Amygdala (tissue), 56 donors: ENCODE measurements at regions not wholly inside any gene's neighbourhood (a gene's known extent, or its start where the extent isn't known, plus 50 kb on each side); places are given as distances from the start of the nearest gene placed in this dataset.
"Not testable (repeated sequence)": the region's sequence is repeated elsewhere in the genome, so short reads cannot be mapped to it uniquely, and the experiment has no call there.

Experiments
- DNase-seq, 56 donors: peaks; one replicate each; lab custom pipeline; 2025; lab: John Stamatoyannopoulos, UW

DNA sequence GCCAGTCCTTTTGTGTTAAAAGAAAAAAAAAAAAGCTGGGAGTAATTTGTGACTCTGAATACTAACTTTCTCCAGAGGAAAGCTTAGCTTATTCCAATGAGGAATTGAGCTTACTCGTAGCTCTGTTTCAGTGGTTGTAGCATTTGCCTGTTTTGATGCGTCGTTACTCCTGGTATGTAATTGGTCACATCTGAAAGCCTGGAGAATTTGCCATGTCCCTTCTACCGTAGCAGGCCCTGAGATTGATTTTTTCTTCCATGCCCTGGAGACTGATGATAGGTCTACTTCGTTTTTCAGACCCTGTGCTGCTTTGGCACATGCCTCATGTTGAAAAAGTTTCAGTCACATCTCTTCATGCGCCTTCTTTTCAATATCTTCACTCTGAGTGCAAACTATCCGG lies 1103.0 kb downstream of the PLA2G4A start:
- DNase-seq, result no peak

DNA sequence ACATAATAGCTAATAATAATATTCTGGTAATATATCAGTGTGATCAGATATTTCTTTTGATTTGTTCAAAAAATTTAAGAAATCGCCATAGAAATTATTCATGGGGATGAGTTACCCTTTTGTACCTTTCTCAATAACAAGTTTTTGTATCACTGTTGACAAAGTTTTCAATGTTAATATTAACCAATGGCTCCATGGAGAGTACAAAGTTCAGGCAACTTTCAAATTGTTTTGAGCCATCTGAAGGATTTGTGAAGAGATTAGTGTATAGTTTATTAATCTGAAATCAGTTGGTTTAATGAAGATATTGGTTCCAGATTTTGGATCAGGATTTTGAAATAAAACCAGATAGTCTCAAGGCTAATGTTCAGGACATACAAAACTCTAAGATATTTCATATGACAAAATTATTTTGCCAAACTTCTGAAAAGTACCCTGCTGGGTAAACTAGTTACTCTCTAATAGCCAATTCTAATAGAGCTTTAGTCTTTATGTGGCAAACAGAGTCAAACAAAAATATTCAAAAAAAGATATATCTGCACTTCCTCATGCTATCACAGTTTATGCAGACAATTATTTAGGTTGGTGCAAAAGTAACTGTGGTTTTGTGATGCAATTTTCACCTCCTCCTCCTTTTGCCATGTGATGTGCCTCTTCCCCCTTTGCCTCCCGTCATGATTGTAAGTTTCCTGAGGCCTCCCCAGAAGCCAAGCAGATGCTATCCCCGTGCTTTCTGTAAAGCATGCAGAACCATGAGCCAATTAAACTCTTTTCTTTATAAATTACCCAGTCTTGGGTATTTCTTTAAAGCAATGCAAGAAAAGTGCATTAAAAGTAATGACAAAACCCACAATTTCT lies 1105.0 kb downstream of the PLA2G4A start:
- no peak for DNase-seq

DNA sequence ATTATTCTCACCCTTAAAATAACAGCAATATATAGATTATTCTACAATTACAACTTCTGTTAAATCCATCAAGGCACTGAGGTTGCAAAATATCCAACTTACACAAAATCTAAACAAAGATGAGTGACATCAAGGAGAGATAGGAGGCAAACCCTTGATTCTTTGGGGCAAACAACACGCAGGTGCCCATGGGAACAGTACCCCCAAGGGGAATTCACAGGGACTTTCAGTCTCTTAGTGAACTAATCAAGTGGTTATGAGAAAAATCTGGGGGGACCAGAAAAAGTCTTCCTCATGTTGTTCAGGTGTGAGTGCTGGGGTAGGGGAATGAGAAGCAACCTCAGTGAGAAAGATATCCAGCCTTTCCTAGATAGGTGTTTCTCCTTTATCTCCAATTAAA lies 1107.9 kb downstream of the PLA2G4A start:
- no peak for DNase-seq

DNA sequence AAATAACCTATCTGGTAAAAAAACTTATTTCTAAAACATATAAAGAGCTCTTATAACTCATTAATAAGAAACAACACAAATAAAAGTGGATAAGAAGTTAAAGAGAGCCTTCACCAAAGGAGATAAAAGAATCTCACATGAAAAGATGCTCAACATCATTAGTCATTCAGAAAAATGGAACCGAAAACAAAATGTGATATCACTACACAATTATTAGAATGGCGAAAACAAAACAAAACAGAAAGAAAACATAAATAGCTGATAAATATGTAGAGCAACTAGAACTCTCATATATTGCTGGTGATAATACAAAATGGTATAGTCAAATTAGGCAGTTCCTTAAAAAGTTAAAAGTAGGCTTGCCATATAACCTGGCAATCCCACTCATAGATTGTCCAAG lies 1109.3 kb downstream of the PLA2G4A start:
- no peak for DNase-seq

DNA sequence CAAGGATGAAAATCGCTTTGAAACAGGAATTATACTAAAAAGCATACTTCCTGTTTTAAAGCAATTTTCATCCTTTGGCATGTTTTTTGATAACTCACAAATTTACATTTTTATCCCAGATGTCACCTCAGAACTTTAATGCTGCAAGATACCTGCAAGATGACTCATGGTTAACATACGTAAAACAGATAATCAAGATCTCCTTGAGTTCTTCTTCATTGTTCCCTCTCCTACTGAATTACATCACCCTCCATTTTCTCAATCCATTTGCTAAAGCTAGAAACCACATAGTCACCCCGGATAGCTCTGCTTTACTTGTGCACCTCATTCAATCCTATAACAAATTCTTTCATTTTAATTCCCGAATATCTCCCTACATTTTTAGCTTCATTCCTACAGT lies 1114.2 kb downstream of the PLA2G4A start:
- DNase-seq, result no peak

DNA sequence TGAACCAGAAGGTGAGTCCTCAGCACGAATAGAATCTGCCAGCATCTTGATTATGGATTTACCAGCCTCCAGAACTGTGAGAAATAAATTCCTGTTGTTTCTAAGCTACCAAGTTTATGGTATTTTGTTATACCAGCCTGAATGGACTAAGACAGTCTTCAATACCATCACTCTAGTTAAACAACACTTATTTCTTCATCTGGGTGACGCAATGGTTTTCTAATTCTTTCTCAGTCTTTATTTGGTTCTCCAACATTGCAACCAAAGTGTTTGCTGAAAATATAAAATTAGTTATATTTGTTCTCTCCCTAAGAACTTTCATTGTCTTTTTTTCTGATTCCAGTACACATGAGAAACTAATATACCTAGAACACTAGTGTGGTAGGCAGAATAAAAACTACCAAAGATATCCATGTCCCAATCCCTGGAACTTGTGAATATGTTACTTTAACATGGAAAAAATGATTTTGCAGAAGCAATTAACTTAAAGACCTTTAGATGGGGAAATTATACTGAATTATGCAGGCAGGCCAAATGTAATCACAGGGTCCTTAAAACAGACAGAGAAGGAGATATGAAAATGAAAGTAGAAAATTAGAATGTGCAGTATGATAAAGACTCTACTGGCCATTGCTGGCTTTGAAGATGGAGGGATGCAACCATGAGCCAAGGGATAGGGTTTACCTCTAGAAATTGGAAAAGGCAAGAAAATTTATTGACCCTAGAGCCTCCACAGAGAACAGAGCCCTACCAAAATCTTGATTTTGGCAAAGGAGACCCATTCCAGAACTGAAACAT lies 1115.1 kb downstream of the PLA2G4A start:
- no peak for DNase-seq

DNA sequence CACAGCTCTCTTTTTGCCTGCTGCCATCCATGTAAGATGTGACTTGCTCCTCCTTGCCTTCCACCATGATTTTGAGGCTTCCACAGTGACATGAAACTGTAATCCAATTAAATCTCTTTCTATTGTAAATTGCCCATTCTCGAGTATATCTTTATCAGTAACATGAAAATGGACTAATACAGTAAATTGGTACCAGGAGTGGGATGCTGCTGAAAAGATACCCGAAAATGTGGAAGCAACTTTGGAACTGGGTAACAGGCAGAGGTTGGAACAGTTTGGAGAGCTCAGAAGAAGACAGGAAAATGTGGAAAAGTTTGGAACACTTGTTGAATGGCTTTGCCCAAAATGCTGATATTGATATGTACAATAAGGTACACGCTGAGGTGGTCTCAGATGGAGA lies 1117.9 kb downstream of the PLA2G4A start:
- not testable (repeated sequence) for DNase-seq

DNA sequence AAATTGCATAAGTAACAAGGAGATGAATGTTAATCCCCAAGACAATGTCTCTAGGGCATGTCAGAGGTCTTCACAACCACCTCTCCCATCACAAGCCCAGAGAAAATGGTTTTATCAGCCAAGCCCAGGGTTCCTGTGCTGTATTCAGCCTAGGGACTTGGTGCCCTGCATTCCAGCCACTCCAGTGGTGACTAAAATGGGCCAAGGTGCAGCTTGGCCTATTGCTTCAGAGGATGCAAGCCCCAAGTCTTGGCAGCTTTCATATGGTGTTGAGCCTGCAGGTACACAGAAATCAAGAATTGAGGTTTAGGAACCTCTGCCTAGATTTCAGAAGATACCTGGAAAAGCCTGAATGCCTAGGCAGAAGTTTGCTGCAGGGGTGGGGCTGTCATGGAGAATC lies 1118.6 kb downstream of the PLA2G4A start:
- no peak for DNase-seq

DNA sequence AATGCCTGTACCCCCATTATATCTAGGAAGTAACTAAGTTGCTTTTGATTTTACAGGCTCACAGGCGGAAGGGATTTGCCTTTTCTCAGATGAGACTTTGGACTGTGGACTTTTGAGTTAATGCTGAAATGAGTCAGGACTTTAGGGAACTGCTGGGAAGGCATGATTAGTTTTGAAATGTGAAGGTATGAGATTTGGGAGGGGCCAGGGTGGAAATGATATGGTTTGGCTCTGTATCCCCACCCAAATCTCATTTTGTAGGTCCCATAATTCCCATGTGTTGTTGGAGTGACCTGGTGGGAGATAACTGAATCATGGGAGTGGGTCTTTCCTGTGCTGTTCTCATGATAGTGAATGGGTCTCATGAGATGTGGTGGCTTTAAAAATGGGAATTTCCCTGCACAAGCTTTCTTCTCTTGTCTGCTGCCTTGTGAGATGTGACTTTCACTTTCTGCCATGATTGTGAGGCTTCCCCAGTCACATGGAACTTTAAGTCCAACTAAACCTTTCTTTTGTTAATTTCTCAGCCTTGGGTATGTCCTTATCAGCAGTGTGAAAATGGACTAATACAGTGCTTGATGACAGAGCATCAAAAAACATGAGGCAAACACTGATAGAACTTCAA lies 1119.5 kb downstream of the PLA2G4A start:
- DNase-seq, result no peak

DNA sequence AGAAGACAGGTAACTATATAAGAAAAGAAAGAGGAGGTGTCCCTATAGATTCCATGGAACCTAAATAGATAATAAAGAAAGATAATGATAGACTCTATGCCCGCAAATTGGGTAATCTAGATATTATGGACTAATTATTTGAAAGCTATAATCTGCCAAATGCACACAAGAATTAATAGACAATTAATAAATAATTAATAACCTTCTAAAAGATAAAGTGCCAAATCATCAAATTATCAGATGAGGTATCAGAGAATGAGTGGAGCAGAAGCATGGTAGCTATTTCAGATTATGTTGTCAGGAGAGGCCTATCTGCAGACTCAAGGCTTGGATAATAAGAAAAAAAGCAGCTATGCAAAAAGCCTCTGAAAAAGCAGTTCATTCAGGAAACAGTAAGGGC lies 1120.8 kb downstream of the PLA2G4A start:
- no peak for DNase-seq

DNA sequence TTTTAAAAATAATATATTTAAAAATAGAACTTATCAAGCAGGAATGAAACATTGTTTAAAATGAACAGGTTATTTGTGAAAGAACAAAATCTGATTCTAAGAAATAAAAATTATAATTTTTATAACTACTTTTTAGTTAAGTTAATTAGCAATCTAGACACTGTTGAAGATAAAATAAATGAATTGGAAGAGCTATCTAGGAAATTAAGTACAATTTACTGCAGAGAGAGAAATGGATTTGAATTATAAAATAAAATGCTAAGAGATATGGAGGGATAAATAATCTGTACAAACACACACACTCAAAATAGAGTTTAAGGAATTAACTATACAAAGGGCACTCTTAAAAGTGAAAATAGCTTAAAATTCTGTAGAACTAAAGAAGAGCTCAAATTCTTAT lies 1123.1 kb downstream of the PLA2G4A start:
- no peak for DNase-seq

DNA sequence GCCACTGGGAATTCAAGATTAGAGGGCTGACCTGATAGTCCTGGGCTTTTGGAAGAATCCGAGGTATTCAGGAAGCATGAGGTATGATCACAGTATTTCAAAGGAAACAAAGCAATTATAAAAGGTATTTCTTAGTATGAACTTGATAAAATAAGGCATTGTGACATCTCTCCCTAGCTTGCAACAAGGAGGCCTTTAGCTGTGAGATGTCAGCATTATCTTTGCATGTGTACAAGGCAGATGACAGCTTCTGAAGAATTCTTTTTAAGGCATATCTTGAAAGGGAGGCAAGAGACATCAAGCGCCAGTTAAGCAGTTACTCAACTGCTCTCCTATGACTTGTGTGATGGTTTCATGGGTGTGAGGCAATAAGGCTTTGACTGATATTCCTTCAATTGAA lies 1123.7 kb downstream of the PLA2G4A start:
- no peak for DNase-seq

DNA sequence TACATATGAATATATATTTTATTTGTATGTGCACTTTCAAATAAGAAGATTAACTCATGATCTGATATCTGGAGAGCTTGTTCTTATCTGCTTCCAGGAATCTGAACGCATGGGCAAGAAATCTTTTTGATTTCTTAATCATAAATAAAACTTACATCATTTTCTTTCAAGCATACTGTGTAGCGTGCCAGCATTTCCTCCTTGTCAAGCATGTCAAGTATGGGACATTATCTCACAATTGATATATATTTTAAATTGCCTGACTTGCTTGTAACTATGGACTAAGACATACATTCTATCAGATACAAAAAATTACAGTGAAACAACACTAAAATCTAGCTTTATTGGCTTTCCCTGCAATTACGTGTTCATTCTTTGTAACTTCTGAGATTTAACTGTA lies 1128.2 kb downstream of the PLA2G4A start:
- DNase-seq, result no peak

DNA sequence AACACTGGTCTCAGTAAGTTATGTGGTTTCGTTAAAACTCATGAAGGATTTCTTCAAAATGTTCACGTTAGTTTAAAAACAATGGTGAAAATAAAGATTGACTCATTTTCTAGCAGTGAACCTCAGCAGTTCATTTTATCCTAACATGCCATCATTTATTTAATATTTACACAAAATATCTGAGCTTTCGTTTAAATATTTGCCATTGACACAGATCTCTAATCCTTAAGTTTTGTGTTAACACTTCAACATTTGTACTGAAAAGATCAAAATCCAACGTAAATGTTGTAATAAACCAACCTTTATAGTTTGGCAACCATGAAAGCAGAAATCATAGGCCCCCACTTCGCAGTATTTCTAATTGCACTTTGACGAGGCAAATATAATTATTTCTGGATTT lies 1129.5 kb downstream of the PLA2G4A start:
- no peak for DNase-seq

DNA sequence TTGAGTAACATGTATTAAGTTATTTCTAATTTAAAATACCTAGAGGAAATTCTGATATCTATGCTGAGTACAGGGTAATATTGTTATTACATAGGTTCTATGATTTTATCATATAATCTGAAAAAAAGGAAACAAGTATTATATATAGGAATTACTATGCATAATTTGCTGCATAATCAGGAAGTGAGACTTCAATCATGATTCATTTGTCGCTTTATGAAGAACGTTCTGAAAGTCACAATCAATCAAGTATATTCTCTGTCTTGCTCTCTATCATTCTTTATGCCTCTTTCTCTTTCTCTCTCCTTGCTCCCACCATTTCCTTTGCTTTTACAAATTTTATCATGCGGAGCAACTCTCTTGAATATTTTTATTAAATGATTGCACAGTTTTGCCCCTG lies 1130.3 kb downstream of the PLA2G4A start:
- DNase-seq, result no peak

DNA sequence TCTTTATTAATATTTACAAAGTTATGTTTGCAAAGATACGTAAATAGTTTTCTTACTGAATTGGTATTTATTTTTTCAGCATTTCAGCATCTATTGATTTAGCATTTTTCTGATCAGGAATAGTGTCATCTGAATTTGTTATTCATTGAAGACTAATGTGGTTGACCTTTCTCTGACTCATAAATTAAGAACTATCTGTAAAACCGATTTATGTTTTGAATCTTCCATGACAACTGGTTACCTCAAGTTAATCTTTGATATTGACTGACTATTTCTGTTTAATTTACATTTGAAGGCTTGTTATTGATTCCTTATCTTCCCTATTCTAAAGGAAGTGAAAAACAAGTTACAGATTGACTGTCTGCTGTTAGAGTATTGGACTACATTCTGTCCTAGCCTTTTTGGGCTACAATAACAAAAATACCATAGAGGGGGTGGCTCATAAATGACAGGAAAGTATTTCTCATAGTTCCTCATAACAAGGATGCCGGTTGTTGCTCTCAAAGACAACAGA lies 1131.4 kb downstream of the PLA2G4A start:
- DNase-seq, result no peak

DNA sequence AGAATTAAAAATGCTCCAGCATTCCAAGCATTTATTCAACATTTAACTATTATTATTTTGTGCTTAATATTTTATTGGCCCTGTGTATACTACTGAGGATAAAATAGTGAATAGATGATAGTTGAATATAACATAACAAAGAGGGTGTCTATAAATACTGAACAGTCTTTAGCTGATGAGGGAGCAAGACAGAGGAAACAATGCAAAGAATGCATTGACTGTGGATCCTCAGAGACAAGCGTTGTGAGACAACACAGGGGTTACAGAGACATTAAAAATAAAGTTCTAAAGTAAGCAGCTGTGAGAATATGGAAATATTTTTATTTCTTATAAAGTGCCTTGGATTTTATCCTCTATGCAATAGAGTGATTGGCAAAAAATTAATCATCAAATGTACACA lies 1133.1 kb downstream of the PLA2G4A start:
- DNase-seq, result no peak

DNA sequence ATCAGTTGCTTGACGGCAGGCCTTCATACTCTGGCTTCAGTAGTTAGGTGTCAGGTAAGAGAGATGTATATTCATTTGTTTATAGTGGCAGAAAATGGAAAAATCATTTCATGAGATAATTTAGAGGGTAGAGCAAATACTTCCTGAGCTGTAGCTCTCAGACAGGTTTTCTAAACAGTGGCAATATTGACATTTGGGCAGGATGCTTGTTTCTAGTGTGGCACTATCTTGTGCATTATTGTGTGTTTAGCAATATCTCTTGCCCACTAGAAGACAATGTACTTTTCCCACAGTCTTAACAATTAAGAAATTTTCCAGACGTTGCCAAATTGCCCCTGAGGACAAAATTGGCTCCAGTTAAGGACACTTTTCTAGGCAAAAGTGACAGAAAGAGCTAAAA lies 1143.1 kb downstream of the PLA2G4A start:
- no peak for DNase-seq

DNA sequence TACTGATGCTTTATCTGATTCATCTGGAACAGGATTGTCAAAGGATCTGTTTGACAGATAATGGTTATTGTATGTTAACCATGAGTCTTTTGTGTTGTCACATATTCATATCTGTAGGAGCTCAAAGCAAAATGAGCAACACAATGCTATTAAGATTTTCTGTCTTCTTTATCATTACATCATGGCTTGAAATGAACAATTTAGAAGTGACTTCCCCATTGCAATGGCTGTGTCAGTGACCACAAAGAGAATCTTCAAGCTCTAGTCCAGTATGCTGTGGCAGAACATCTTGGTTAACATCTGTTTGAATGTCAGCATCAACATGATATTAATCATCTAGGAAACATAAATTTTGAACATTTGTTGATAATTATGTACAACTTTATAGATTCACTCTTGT lies 1148.5 kb downstream of the PLA2G4A start:
- no peak for DNase-seq

DNA sequence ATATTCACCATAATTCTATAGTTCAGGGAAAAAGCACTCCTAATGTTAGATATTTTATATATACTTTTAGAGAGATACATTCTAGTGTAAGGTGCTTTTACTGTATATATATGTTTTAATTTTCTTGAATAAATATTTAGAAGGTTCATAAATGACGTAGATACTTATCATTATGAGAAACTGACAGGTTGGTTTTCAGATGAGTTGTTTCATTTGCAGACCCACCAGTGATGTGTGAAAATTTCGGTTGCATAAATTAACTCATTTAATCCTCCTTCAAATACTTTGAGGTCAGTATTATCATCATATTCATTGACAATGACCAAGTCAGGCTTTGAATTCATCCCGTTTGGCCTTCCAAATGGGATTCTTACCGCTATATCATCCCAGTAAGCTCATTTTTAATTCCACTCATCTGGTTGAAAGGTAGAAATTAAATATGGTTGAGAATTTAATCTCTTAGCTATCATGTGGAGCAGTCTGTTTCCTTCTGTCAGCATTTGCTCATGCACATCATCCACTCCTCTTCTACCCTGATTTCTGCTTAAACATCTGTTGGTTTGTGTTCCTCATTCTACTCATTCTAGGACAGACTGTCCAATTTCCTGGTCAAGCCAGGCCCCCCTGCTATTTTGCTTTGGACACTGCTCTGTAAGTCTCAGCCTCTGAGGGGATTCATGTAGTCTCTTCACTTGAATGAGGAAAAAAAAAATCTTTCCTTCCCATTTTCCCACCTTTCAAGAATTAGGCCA lies 1156.6 kb downstream of the PLA2G4A start:
- no peak for DNase-seq
